H9 (cell line): ENCODE measurements at regions not wholly inside any gene's neighbourhood (a gene's known extent, or its start where the extent isn't known, plus 50 kb on each side); places are given as distances from the start of the nearest gene placed in this dataset.

Experiments
- DNase-seq: peaks from one replicate; pipeline ENCODE4 v3.0.0-alpha.2; 2017
- H2AFZ ChIP-seq: one replicate; pipeline ENCODE4 v1.6.1; 2013; ENCODE audit warnings: mild to moderate bottlenecking, low read length, control low read depth, moderate library complexity
- H2AK5ac ChIP-seq: 2 replicates; pipeline ENCODE4 v1.6.1; 2013; ENCODE audit warnings: low read length, control low read depth, mixed read lengths; ENCODE audit not compliant: insufficient read length
- H2BK120ac ChIP-seq: one replicate; pipeline ENCODE4 v1.6.1; 2013; ENCODE audit warnings: low read depth, mild to moderate bottlenecking, low read length, control low read depth, inconsistent platforms; ENCODE audit not compliant: poor library complexity, severe bottlenecking
- H2BK12ac ChIP-seq: 2 replicates; pipeline ENCODE4 v1.6.1; 2013; ENCODE audit warnings: low read length, control low read depth, mixed read lengths, low read depth; ENCODE audit not compliant: insufficient read length
- H2BK15ac ChIP-seq: 2 replicates; pipeline ENCODE4 v1.6.1; 2013; ENCODE audit warnings: low read depth, low read length, control low read depth
- H2BK20ac ChIP-seq: one replicate; pipeline ENCODE4 v1.6.1; 2013; ENCODE audit warnings: low read depth, mild to moderate bottlenecking, low read length, control low read depth, inconsistent platforms; ENCODE audit not compliant: poor library complexity, severe bottlenecking
- H2BK5ac ChIP-seq: 2 replicates; pipeline ENCODE4 v1.6.1; 2013; ENCODE audit warnings: low read length, control low read depth, mixed read lengths; ENCODE audit not compliant: insufficient read length
- H3K14ac ChIP-seq: 2 replicates; pipeline ENCODE4 v1.6.1; 2013; ENCODE audit warnings: low read length, control low read depth; ENCODE audit not compliant: insufficient read depth
- H3K18ac ChIP-seq: 2 replicates; pipeline ENCODE4 v1.6.1; 2013; ENCODE audit warnings: low read depth, mild to moderate bottlenecking, mixed read lengths, low read length, control low read depth; ENCODE audit not compliant: insufficient read length
- H3K23ac ChIP-seq: 2 replicates; pipeline ENCODE4 v1.6.1; 2013; ENCODE audit warnings: low read length, control low read depth, mixed read lengths, low read depth; ENCODE audit not compliant: insufficient read length
- H3K23me2 ChIP-seq: 2 replicates; pipeline ENCODE4 v1.6.1; 2013; ENCODE audit warnings: low read depth, mild to moderate bottlenecking, mixed read lengths, low read length, control low read depth; ENCODE audit not compliant: insufficient read length, poor library complexity, severe bottlenecking
- H3K27ac ChIP-seq: 2 replicates; pipeline ENCODE4 v1.5.1; 2013; ENCODE audit warnings: low read length, control low read depth, mixed read lengths, low read depth; ENCODE audit not compliant: insufficient read length
- H3K27me3 ChIP-seq: 2 replicates; pipeline ENCODE4 v1.6.1; 2013; ENCODE audit warnings: low read length, control low read depth, inconsistent platforms; ENCODE audit not compliant: insufficient read depth
- H3K4ac ChIP-seq: 2 replicates; pipeline ENCODE4 v1.6.1; 2013; ENCODE audit warnings: low read depth, mild to moderate bottlenecking, control low read depth, inconsistent platforms, low read length, moderate library complexity
- H3K4me1 ChIP-seq: 2 replicates; pipeline ENCODE4 v1.6.1; 2013; ENCODE audit warnings: low read length, control low read depth, inconsistent platforms; ENCODE audit not compliant: insufficient read depth
- H3K4me2 ChIP-seq: 2 replicates; pipeline ENCODE4 v1.6.1; 2013; ENCODE audit warnings: low read length, control low read depth, mixed read lengths; ENCODE audit not compliant: insufficient read length, insufficient read depth
- H3K56ac ChIP-seq: 2 replicates; pipeline ENCODE4 v1.6.1; 2013; ENCODE audit warnings: low read depth, mild to moderate bottlenecking, mixed read lengths, low read length, control low read depth; ENCODE audit not compliant: insufficient read length
- H3K79me1 ChIP-seq: 2 replicates; pipeline ENCODE4 v1.6.1; 2013; ENCODE audit warnings: low read depth, mild to moderate bottlenecking, moderate library complexity, low read length, control low read depth, inconsistent platforms; ENCODE audit not compliant: insufficient read depth, poor library complexity, severe bottlenecking
- H3K79me2 ChIP-seq: 2 replicates; pipeline ENCODE4 v1.6.1; 2013; ENCODE audit warnings: low read length, control low read depth, inconsistent platforms; ENCODE audit not compliant: insufficient read depth
- H3K9ac ChIP-seq: 2 replicates; pipeline ENCODE4 v1.6.1; 2013; ENCODE audit warnings: low read length, control low read depth, mixed read lengths; ENCODE audit not compliant: insufficient read length; ENCODE audit errors: extremely low read depth
- H3K9me3 ChIP-seq: one replicate; pipeline ENCODE4 v1.6.1; 2013; ENCODE audit warnings: low read depth, low read length, inconsistent platforms; ENCODE audit not compliant: control insufficient read depth
- H3T11ph ChIP-seq: one replicate; pipeline ENCODE4 v1.6.1; 2013; ENCODE audit warnings: mild to moderate bottlenecking, low read length, control low read depth, inconsistent platforms
- H4K20me1 ChIP-seq: one replicate; pipeline ENCODE4 v1.6.1; 2013; ENCODE audit not compliant: control insufficient read depth, insufficient read length, insufficient read depth
- H4K5ac ChIP-seq: 2 replicates; pipeline ENCODE4 v1.6.1; 2013; ENCODE audit warnings: low read depth, mild to moderate bottlenecking, mixed read lengths, low read length, control low read depth; ENCODE audit not compliant: insufficient read length
- H4K8ac ChIP-seq: replicated peaks from 2 replicates; pipeline ENCODE4 v1.6.1; 2013; ENCODE audit warnings: low read length, control low read depth, mixed read lengths, low read depth; ENCODE audit not compliant: insufficient read length
- H4K91ac ChIP-seq: 2 replicates; pipeline ENCODE4 v1.6.1; 2013; ENCODE audit warnings: low read depth, mild to moderate bottlenecking, moderate library complexity, mixed read lengths, low read length, control low read depth; ENCODE audit not compliant: insufficient read length
- H3K27ac Mint-ChIP-seq, 3 experiments: 2 replicates in 2 of 3; 3 replicates in 1 of 3; pipeline ENCODE4 v1.8.0; 2020 to 2021; ENCODE audit warnings: mixed read lengths in 3 of 3, mild to moderate bottlenecking in 1 of 3, moderate library complexity in 1 of 3
- H3K27me3 Mint-ChIP-seq: 2 replicates; pipeline ENCODE4 v1.8.0; 2021; ENCODE audit warnings: low read depth, mild to moderate bottlenecking, moderate library complexity, mixed read lengths
- H3K36me3 Mint-ChIP-seq, 3 experiments: 2 replicates in 2 of 3; 3 replicates in 1 of 3; pipeline ENCODE4 v1.8.0; 2020 to 2021; ENCODE audit warnings: low read depth in 3 of 3, mixed read lengths in 3 of 3; ENCODE audit not compliant: insufficient read depth in 1 of 3
- H3K4me1 Mint-ChIP-seq, 2 experiments: 2 replicates each; pipeline ENCODE4 v1.8.0; 2020; ENCODE audit warnings: mixed read lengths in 2 of 2
- H3K4me3 Mint-ChIP-seq, 2 experiments: 2 replicates in 1 of 2; 3 replicates in 1 of 2; pipeline ENCODE4 v1.8.0; 2020 to 2021; ENCODE audit warnings: mild to moderate bottlenecking in 2 of 2, mixed read lengths in 2 of 2, moderate library complexity in 1 of 2
- H3K9me3 Mint-ChIP-seq, 2 experiments: 2 replicates in 1 of 2; 3 replicates in 1 of 2; pipeline ENCODE4 v1.8.0; 2020; ENCODE audit warnings: mild to moderate bottlenecking in 2 of 2, mixed read lengths in 2 of 2, moderate library complexity in 1 of 2
- WGBS: extraction: QIAGEN DNeasy Blood & Tissue Kit; methylation state at CpG from one replicate; pipeline ENCODE4 v1.1.7; 2013; ENCODE audit warnings: missing lambda C conversion rate, low lambda C conversion rate, mixed read lengths; ENCODE audit not compliant: insufficient read length; ENCODE audit errors: extremely low coverage; 5-methylcytosine and 5-hydroxymethylcytosine counted together
- TF ChIP-seq, protein P1 (sequence below): fragments of 200-600 bp; sonication (generic); conservative IDR thresholded peaks from 3 replicates; pipeline ENCODE4 v1.8.0; 2021; ENCODE audit warnings: antibody characterized with exemption, mild to moderate bottlenecking

GRCh38 chr11:128283451-128283850 is 303.9 kb downstream of the ETS1 start:
- Histone ChIP-seq H3K27ac (no peak overlapping the region), H3K9ac (no peak overlapping the region), H2AK5ac (no peak overlapping the region), H4K91ac (no peak overlapping the region), H4K20me1 (no peaks in the 10 kb centered on the region), H3K23me2 (no peaks in the 10 kb centered on the region), H2BK5ac (no peak overlapping the region), H4K5ac (no peak overlapping the region), H3K4ac (no peak overlapping the region), H3K79me1 (no peaks in the 10 kb centered on the region), H3K18ac (no peak overlapping the region), H2BK120ac (no peak overlapping the region), H3K9me3 (no peaks in the 10 kb centered on the region), H3K4me1 (no peaks in the 10 kb centered on the region), H4K8ac (no peak overlapping the region), H3K23ac (no peak overlapping the region), H3K79me2 (no peaks in the 10 kb centered on the region), H3K4me2 (no peak overlapping the region), H2BK20ac (no peak overlapping the region), H2BK15ac (no peak overlapping the region), H3K56ac (no peak overlapping the region), H3T11ph (no peak overlapping the region), H2AFZ (no peak overlapping the region), H3K27me3 (no peaks in the 10 kb centered on the region; the same call in 1 of the 2 replicates), H3K14ac (no peak overlapping the region), H2BK12ac (no peak overlapping the region)
- TF ChIP-seq, protein P1, sequence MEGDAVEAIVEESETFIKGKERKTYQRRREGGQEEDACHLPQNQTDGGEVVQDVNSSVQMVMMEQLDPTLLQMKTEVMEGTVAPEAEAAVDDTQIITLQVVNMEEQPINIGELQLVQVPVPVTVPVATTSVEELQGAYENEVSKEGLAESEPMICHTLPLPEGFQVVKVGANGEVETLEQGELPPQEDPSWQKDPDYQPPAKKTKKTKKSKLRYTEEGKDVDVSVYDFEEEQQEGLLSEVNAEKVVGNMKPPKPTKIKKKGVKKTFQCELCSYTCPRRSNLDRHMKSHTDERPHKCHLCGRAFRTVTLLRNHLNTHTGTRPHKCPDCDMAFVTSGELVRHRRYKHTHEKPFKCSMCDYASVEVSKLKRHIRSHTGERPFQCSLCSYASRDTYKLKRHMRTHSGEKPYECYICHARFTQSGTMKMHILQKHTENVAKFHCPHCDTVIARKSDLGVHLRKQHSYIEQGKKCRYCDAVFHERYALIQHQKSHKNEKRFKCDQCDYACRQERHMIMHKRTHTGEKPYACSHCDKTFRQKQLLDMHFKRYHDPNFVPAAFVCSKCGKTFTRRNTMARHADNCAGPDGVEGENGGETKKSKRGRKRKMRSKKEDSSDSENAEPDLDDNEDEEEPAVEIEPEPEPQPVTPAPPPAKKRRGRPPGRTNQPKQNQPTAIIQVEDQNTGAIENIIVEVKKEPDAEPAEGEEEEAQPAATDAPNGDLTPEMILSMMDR, result no peak
- H3K4me3 Mint-ChIP-seq, result no peak overlapping the region
- no peaks in the 10 kb centered on the region for H3K36me3 Mint-ChIP-seq
- H3K4me1 Mint-ChIP-seq, result peaks cover 3 to 8% of the 10 kb centered on the region in 2 experiments; a peak in 2 of 4 replicates
- H3K27ac Mint-ChIP-seq, result no peak overlapping the region
- no CpG with 5 or more reads among the region's 1 CpG for WGBS
- no peak for DNase-seq
- no peaks in the 10 kb centered on the region; the same call in 1 of the 2 replicates for H3K27me3 Mint-ChIP-seq
- H3K9me3 Mint-ChIP-seq, result no peaks in the 10 kb centered on the region
